Stimulated activated CD4-positive, alpha-beta T cell treated with anti-CD3 and anti-CD28 coated beads, Interleukin-2, amount 100 ng/mL, for 24 hours (primary cell): ENCODE measurements at regions not wholly inside any gene's neighbourhood (a gene's known extent, or its start where the extent isn't known, plus 50 kb on each side); places are given as distances from the start of the nearest gene placed in this dataset.
"Not testable (repeated sequence)": the region's sequence is repeated elsewhere in the genome, so short reads cannot be mapped to it uniquely, and the experiment has no call there.

Source experiments
- DNase-seq, 2 donors: peaks; one replicate each; pipeline ENCODE4 v3.0.0-alpha.2; 2020

DNA sequence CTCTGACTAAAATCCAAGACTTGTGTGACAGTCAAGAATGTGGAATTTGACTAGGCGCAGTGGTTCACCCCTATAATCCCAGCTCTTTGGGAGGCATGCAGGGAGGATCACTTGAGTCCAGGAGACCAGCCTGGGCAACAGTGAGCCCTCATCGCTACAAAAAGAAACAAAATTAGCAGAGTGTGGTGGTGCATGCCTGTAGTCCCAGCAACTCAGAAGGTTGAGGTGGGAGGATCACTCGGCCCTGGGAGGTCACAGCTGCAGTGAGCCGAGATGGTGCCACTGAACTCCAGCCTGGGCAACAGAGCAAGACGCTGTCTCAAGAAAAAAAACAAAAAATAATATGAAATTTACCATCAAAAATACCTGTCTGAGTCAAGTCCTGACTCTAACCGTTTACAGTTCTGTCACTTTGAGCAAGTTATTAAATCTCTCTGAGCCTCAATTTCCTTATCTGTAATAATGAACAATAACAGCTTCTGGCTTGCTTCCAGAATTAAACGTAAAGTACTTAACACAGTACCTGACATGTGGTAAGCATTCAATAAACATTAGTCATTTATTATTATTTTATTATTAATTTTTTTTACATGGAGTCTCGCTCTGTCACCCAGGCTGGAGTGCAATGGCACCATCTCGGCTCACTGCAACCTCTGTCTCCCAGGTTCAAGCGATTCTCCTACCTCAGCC is 204.6 kb upstream of the TSC22D1 start:
- DNase-seq: no peak

DNA sequence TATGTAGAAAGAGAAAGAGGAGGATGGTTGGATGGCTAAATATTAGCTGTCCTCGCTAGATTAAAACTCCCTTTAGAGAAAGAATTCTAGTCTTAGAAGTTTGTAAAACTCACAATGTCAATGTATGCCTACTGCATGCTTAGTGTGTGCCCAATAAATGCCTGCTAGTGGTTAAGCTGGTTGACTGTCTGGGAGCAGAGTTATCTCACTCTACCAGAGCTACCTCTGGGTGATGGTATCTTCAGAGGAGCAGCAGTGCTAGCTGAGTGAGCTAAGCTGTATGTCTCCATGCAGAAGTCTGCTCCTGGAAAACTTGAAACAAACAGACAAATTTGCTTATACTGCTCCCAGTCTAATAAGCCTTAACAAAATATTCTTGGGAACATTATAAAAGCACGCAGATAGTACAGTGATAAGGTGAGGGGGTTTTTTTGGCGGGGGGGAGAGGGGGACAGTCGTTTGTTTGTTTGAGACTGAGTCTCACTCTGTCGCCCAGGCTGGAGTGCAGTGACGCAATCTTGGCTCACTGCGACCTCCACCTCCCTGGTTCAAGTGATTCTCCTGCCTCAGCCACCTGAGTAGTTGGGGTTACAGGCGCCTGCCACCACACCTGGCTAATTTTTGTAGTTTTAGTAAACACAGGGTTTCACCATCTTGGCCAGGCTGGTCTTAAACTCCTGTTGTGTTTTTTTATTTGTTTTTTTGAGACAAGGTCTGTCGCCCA is 202.8 kb upstream of the TSC22D1 start:
- no peak for DNase-seq

DNA sequence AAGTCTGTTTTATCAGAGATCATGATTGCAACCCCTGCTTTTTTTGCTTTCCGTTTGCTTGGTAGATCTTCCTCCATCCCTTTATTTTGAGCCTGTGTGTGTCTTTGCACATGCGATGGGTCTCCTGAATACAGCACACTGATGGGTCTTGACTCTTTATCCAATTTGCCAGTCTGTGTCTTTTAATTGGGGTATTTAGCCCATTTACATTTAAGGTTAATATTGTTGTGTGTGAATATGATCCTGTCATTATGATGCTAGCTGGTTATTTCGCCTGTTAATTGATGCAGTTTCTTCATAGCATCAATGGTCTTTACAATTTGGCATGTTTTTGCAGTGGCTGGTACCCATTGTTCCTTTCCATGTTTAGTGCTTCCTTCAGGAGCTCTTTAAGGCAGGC is 199.2 kb upstream of the TSC22D1 start:
- DNase-seq: not testable (repeated sequence)

DNA sequence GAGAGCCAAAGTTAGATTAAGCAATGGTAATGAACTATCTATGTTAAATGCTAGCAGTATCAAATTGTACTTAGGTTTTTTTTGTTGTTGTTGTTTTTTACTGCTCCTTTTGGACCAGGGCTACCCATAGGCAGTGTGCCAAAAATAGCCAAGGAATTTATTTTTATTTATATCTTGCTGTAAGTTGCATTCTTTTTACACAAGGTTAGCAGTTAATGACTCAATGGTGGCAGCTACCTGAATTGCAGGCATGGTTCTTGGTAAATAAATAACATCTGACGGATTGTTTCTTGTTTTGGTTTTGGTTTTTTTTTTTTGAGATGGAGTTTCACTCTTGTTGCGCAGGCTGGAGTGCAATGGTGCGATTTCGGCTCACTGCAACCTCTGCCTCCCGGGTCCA is 194.8 kb upstream of the TSC22D1 start:
- no peak for DNase-seq

DNA sequence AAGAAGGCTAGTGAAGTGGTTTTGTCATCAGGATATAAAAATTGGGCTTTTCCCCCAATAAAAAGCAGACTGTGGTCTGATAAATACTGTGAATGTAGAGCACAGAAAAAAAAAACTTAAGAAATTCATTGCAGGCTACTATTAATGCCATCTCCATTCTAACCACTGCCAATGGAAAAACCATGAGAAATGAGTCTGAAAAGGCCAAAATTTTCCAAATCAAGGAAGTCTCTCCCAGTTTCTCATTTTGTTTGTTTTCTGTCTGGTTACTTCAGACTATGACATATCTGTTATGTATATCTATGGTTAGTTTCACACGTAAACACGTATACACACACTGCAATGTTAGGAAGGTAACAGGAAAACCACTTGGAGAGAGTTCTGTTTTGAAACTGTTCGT is 193.6 kb upstream of the TSC22D1 start:
- DNase-seq: no peak

DNA sequence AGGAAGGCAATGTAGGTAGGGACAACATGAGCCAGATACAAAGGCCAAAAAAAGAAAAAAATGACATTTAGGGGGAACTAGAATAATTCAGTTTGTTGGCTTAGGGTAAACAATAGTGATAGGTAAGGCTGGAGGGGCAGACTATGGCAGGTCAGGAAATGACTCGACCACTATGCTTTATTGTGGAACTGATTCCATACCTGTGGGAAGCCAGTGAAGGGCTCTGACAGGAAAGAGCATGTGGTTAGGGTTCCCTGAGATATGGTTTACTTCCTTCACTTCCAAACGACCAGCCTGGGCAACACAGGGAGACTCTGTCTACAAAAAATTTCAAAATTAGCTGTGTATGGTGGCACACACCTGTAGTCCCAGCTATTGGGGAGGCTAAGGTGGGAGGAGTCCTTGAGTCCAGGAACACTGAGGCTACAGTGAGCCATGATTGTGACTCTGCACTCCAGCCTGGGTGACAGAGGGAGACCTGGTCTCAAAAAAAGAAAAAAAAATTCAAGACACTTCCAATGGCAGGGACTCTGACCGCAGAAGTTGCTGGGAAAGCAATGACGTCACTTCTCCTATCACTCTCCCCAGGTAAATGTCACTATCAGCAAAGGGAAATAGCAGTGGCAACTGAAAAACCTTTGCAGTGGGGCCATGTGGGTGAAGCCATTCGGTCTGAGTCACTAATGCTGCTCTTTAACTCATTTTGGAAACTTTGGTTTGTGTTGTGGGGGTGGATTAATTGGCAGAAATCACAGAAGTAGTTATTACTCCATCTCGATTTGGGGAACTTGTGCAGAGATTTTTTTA is 192.8 kb upstream of the TSC22D1 start:
- DNase-seq: peak; percentile 20 to 46

DNA sequence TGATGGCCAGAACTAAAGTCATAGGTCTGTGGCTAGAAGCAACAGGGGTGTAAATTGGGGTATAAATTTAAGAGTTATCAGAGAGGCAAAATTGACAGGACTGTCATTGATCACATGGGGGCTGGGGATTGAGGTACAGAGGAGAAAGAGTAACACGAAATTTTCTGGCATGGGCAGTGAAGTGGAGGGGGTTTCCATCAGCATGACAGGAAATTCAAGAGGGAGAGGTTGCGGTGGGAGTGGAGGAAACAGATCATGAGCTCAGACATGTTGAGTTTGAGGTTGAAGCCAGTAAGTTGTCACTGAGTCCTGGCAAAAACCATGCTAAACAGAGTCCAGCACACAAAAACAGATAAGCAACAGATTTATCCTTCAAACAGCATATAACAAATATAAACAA is 192.1 kb upstream of the TSC22D1 start:
- DNase-seq: peak; percentile 14 to 33

DNA sequence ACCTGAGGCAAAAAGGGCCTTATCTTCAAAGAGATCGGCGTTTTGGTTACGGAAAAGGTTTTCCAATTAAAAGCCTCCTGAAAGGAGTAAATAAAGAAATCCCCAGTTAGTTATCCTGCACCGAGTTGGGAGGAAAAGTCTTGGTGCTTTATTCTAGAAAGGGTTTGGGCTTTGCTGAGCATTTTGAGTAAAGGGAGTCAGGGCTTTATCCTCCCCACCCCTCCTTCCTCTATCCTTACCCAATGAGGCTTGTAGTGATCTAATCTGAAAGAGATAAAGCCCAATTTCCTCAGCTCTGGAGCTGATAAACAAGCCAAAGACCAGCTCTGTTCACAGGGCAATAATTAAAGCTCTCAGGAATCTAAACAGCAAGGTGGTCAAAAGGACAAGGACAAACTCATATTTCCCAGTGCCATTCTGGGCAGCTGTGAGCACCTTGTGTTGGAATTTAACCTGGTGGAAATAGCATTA is 188.9 kb upstream of the TSC22D1 start:
- no peak for DNase-seq

DNA sequence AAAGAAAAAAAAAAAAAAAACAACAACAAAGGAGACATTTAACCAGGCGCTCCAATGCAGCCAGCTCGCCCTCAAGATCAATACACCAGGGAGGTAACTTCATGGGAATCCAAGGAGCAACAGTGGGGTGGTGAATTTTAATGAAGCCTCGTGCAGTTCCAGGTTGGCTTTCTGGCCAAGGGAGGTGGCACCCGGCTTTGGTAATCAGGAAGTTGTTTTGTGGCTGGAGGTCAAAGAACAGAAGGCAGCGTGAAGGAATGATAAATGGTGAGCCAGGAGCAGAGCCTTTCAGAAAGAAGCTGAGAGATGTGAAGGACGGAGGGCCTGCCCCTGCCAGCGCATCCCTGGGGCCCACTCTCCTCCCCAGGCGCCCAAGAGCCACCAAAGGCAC is 188.2 kb upstream of the TSC22D1 start:
- no peak for DNase-seq

DNA sequence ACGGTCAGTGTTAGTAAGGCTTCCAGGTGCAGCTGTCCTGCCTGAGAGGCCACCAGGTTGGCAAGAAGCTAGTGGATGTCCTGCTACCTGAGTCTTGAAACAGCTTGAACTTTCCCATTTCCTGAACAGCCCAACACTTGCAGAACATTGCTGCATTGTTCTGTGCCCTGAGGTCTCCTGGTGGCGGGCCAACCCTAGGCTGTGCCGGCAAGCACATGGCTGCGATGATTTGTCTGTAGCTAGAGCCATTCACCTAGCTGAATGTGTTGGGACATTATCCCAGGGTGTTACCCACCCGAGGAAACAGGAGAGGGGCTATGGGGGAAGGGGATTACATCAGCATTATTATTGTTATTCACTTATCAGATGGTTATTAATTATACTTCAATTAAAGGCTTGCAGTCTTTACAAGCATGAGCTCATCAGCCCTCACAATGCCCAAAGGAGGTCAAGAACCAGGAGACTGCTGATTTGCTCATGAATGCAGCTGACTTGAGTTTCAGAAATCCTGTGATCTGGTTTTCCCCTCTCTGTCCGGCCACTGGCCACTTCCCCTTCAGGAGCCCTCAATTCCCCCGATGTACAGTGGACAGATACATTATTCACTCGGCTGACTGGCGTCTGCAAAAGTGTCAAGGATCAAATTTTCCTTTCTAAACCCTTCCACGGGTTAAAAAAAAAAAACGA is 187.6 kb upstream of the TSC22D1 start:
- DNase-seq: no peak

DNA sequence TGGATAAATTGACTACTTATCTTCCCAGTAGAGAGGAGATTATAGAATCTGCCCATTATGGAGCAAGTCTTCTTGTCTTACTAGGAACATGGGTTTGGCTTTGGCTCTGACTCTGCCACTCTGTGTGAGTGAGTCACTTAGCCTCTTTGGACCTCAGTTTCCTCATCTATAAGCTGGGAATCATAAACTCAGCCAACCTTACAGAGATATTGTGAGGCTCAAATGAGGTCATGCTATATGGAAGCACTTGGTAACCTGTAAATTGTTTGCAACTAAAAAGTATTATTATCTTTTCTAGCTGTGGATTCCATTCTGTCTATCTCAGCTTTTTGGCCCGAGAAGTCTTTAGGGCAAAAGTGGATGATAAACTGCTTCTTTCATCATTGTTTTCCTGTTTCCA is 186.8 kb upstream of the TSC22D1 start:
- DNase-seq: no peak

DNA sequence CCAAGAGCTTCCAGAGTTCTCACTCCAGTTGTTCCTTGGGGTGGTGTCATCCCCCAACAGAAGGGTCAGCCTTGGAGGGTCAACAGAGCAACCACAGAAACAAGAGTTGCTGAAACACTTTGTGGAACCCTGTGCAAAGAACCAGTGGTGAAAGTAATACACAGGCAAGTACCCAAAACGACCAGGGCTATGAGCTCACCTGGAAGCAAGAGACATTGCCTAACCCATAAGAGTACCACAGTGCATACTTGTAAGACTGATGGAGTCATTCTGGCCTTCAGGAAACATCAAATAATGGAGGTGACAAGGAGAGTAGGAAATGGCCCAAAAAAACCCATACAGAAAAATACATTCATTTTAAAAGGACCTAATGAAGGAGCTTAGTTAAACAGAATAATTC is 184.3 kb upstream of the TSC22D1 start:
- DNase-seq: no peak

DNA sequence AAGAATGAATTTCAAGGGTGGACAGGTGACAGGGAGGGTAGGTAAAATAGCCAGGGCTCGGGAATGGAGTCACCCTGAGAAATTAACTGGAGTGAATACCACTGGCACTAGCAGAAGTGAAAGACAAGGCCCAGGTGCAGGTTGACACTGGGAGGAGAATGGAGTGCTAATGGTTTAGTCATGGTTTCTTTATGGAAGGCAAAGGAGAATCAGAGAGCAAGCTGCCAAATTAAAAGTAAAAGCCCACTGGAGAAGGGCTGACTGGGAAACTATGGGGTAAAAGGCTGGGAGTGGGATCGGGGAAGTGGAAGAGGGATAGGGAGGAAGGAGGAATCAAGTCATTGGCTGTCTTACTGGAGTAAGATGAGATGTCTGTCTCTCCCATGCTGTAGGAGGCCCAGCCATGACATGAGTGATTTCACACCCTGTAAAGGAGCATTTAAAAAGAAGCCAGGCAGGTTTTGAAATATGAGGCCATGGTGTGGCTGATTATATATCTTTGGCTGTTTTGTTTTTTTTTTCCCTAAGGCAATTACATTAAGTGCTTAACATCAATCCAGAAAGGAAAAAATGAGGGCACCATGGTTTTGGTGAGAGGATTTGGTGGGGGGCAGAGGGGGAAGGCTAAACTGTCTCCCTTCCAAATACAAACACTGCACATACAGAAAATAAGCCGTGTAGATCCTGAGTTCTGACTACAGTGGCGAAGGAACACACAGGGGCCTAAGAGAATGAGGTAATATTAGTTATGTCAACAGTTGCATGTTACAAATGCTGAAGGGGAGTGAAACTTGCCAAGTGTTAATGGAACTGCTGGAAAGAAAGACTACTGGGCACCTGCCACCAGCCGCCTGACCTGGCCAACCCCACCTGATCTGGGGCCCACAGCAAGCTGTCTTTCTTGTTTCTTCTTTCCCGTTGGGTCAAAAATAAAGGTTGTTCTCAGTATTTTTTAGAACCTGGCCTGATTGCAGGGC is 183.5 kb upstream of the TSC22D1 start:
- no peak for DNase-seq

DNA sequence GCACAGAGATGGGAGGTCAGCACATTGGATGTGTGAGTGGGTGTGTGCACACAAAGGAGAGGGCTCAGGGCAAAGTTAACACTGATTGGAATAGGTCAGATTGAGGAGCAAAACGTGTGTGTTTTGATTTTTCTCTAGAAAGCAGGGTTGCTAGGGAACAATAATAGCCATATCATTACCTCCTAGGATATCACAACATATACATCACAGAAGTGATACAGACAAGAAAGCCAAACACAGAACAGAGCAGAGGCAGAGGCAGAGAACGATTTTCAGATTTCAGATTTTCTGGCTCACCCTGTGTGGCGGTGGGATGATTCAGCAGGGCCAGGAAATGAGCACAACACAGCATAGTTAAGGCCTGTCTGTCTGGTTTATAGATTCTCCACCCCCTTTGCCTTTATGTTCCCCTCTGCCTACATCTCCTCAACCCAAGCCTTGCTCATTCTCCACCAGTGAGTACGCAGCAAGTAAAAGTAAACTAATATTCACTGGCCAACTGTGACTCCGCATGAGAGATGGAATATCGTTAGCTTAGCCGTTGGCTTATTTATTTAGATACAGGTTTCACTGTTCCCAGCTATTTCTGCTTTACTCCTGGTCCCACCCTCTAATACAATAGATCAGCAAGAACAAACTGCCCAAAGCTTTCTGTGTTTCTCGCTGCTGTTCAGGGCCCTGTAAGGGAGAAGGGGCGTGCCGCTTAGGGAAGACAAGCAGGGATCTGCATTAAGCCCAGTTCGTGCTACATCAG is 182.7 kb upstream of the TSC22D1 start:
- DNase-seq: peak in 1 of 2 donors; percentile 22

DNA sequence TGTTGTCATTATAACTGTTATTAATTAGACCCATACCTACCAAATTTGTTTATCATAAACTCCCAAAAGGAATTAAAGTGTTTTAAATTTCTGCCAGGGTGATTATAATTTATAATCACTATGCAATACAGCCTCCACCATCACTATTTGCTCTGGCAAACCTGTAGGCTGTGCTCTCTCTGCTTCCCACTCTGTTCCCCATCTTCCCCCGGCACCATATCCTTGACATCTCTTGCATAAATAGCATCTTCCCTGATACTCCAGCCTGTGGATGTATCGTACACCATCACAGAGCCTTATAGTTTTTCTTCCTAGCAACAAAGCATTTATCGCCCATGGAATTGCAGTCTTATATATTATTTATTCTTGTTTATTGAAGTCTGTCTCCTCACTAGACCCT is 181.5 kb upstream of the TSC22D1 start:
- no peak for DNase-seq

DNA sequence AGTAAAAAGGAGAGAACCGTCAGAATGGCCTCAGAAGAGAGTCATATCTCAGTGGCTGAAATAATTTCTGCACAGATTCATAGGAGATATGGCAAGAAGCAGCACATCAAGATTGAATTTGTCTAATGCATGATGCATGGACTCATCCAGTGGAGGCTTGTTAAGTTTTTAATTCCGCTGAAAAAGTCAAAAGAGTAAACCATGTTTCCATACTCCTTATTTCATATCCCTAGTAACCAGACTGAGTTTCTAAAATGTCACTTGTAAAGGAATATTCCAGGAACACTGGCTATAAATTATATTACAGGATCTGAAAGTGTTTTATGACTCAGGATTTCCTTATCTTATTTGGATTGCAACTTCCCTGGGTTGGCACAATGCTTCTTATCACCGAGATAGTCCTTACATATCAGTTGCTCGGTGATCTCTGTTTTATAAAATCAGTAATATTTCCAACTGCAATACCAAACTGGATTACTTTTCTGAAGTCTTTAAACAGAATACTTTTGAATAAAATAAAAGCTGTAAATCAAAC is 180.2 kb upstream of the TSC22D1 start:
- DNase-seq: no peak

DNA sequence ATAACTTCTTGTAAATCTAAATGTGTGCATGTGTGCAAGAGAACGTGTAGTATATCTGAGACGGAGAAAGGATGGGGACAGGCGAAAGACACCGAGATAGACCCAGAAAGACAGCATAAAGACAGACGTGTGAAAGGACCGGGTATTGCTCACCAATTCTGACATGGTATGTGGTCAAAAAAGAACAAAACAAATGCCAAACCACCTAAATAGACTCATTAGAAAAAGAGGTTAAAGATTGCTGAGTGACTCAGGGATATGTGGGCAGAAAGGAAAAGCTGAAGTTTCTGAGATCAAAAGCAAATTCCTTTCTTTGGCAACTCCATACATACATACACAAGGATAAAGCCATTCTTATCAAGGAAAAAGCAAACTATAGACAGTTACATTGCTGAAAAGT is 179.7 kb upstream of the TSC22D1 start:
- no peak for DNase-seq

DNA sequence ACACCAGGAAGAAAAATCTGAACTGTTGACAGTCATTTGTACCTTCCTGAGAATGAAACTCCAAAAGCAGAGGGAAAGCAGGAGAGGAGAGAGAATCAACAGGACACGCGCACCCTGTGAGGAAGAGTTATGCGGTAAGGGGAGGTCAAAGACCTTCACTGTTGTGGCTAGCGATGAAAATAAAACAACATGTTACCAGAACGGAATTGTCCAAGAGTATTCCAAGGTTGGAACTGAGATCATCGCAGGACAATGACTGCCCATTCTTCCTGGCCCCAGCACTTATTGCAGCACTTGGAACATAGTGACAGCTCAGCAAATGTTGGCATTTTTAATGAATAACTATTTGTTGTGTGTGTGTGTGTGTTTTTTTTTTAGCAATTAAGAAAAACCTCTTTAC is 176.0 kb upstream of the TSC22D1 start:
- DNase-seq: no peak

DNA sequence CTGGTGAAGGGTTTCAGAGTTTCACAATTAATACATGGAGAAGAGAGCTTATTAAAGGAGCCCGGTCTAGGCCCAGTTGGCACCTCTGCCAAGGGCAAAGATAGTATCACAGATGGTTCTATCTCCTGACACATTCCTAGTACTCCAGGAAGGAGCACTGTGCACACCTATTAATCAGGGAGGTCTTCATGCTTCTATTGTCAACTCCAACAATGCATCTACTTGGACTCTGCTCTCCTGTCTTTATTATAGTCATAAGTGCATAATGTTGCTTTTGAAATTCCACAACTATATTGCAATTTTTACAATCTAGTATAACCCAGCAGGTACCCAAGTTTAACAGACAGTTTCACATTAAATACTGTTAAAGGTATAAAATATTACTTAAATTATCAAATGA is 174.5 kb upstream of the TSC22D1 start:
- no peak for DNase-seq

DNA sequence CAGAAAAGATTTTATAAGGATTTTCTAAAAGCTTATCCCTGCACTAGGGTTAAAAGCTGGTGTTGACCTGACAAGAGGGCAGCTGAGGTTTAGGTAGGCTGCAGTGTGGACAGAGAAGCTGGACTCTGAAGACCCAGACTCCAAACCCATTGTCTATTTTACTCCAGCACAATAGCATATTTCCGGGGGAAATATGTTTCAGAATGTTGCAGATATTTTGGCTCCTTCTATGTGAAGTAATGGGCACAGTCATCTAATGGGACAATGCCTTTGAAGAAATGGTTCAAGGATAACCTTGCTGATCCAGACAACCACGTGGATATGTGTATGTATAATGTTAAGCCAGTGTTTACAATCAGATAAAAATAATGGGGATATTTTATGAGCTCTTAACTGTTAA is 173.8 kb upstream of the TSC22D1 start:
- no peak for DNase-seq

DNA sequence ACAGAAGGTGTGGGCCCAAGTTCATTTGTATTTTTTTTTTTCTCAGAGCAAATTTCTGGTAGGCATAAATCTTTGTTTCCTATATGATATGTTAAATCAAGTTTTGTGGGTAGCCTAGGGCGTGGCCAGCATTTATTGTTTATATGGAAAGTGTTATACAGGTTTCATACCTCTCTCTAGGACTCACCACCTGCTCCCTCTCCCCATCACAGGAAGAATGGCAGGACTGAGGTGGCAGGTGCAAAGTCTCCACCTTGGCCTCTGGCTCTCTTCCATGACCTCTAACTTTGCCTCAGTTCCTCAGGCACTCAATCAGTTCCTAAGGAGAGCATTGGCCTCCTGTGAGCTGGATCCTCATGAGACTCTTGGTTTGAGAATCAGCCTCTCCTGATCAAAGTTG is 172.3 kb upstream of the TSC22D1 start:
- DNase-seq: no peak
